GM12873 (cell line): ENCODE measurements at regions not wholly inside any gene's neighbourhood (a gene's known extent, or its start where the extent isn't known, plus 50 kb on each side); places are given as distances from the start of the nearest gene placed in this dataset.

Experiments used
- TF ChIP-seq, protein P1 (sequence below): IDR thresholded peaks from 2 replicates; pipeline ENCODE4 v1.5.1; 2012; ENCODE audit warnings: low read depth, mild to moderate bottlenecking, moderate library complexity, low read length, control low read depth; ENCODE audit not compliant: insufficient read depth; ENCODE audit errors: missing control alignments

DNA sequence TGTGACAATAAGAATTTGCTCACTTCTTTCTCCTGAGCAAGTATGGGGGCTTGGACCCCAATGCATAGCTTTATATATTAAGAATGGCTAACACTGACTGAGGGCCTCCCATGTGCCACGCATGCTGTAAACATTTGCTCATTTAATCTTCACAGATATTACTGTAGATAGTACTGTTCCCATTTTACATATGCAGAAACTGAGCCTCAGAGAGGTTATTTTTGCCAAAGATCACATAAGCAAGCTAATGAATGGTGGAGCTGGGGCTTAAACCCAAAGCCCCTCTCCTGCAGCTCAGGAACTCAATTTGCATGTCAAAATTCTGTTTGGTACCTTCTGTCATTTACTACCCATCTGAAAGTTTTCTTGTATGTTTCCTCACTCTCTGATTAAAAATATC lies 163.5 kb upstream of the NFIA start:
- TF ChIP-seq, protein P1, sequence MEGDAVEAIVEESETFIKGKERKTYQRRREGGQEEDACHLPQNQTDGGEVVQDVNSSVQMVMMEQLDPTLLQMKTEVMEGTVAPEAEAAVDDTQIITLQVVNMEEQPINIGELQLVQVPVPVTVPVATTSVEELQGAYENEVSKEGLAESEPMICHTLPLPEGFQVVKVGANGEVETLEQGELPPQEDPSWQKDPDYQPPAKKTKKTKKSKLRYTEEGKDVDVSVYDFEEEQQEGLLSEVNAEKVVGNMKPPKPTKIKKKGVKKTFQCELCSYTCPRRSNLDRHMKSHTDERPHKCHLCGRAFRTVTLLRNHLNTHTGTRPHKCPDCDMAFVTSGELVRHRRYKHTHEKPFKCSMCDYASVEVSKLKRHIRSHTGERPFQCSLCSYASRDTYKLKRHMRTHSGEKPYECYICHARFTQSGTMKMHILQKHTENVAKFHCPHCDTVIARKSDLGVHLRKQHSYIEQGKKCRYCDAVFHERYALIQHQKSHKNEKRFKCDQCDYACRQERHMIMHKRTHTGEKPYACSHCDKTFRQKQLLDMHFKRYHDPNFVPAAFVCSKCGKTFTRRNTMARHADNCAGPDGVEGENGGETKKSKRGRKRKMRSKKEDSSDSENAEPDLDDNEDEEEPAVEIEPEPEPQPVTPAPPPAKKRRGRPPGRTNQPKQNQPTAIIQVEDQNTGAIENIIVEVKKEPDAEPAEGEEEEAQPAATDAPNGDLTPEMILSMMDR = no peak

- TF ChIP-seq, protein P1 = no peak
These were observed 165.5 kb upstream of the NFIA start for GRCh38 chr1:60916906-60917305.

GRCh38 chr1:60916199-60916598 lies 166.2 kb upstream of the NFIA start:
- TF ChIP-seq, protein P1 = no peak

GRCh38 chr1:60915441-60915840 lies 166.9 kb upstream of the NFIA start:
- TF ChIP-seq, protein P1 = no peak

- TF ChIP-seq, protein P1 = no peak
These were observed 167.4 kb upstream of the NFIA start for GRCh38 chr1:60914982-60915381.

DNA sequence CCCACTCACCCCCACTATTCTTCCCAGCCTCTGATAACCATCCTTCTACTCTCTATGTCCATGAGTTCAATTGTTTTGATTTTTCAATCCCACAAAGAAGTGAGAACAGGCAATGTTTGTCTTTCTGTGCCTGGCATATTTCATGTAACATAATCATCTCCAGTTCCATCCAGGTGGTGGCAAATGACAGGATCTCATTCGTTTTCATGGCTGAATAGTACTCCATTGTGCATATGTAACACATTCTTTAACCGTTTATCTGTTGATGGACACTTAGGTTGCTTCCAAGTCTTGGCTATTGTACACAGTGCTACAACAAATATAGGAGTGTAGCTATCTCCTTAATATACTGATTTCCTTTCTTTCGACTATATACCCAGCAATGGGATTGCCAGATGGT lies 169.3 kb upstream of the NFIA start:
- TF ChIP-seq, protein P1 = no peak

DNA sequence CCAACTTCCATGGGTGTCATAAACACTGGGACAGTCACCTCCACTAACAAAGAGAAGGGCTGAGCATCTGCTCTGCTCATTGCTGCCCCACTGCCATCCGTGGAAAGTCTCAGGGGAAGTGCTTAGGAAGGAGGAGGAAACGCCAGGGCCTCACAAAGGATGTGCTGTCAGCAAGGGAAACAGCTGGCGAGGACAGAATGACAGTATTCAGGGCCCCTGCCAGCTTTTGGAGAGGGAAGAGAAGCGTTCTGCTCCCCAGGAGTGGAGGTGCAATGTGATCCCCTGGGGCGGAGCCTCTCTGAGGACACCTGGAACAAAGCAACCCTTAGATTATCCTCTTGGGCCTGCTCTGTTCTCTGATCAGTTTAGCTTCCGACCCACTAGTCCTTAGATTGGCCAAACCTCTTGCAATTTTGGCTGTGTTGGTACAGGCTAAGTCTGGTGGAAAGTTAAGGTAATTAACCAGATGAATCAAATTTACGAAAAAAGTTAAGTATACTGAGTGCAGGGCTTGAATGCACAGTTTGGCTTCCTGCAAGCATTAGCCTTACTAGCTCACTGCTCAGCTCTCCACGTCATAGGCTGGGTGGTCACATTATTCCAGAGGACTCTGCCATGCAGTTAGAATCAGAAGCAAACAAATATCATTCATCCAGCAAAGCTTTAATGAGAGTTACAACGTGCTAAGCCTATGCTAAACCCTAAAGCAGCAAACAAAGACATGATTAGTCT lies 170.2 kb upstream of the NFIA start:
- TF ChIP-seq, protein P1 = no peak
